Adrenal gland (tissue), 9 donors: ENCODE measurements at regions not wholly inside any gene's neighbourhood (a gene's known extent, or its start where the extent isn't known, plus 50 kb on each side); places are given as distances from the start of the nearest gene placed in this dataset.
A peak's percentile ranks its signal among the peaks of the same experiment; 100 is the strongest.

ENCODE experiments used
- DNase-seq, 7 donors: peaks; one replicate each; pipeline ENCODE4 v3.0.0-alpha.2; 2019 to 2020
- H3K27ac ChIP-seq, 5 donors: fragments of 200-600 bp; sonication (generic) in 4 of 5; 1 replicate in 3 of 5; 2 replicates in 2 of 5; pipeline versions ENCODE4 v1.5.1 to v1.8.0; 2016 to 2020; ENCODE audit warnings: mild to moderate bottlenecking in 1 of 5
- H3K27me3 ChIP-seq: fragments of 200-600 bp; 2 replicates; pipeline ENCODE4 v1.8.0; 2021
- H3K36me3 ChIP-seq, 2 donors: fragments of 200-600 bp; replicated peaks in 1 of 2; 1 replicate in 1 of 2; 2 replicates in 1 of 2; pipeline versions ENCODE4 v1.5.1 to v1.8.0; 2018 to 2022
- H3K4me1 ChIP-seq, 2 donors: fragments of 200-600 bp; replicated peaks in 1 of 2; 1 replicate in 1 of 2; 2 replicates in 1 of 2; pipeline versions ENCODE4 v1.5.1 to v1.8.0; 2018 to 2021
- H3K4me3 ChIP-seq, 4 donors: fragments of 200-600 bp; sonication (generic) in 3 of 4; one replicate each; pipeline ENCODE4 v1.5.1; 2016 to 2018
- H3K9me3 ChIP-seq, 3 donors: fragments of 200-600 bp; sonication (generic) in 1 of 3; replicated peaks in 1 of 3; 1 replicate in 2 of 3; 2 replicates in 1 of 3; pipeline versions ENCODE4 v1.5.1 to v1.8.0; 2016 to 2021
- POLR2A ChIP-seq, 2 donors: fragments of 450-650 bp; IDR thresholded peaks; one replicate each; pipeline ENCODE4 v1.6.1; 2017; ENCODE audit warnings: antibody characterized with exemption in 2 of 2, mild to moderate bottlenecking in 2 of 2, moderate library complexity in 1 of 2
- WGBS, 4 donors: extraction: QIAGEN DNeasy Blood & Tissue Kit in 2 of 4; methylation state at CpG; one replicate each; pipeline versions ENCODE4 v1.1.5 to v1.1.7; 2013 to 2017; 5-methylcytosine and 5-hydroxymethylcytosine counted together
- intact Hi-C, 2 donors: fragments of 100-400 bp; cut with DNase I; formaldehyde crosslinking; loops; one replicate each; pipeline versions ENCODE4 v1.14.1 to v1.15.0; 2022 to 2023
- TF ChIP-seq, protein P1 (sequence below), 6 experiments: fragments of 450-650 bp in 4 of 6; fragments of 200-600 bp in 2 of 6; sonication (generic) in 1 of 6; IDR thresholded peaks; 1 replicate in 5 of 6; 2 replicates in 1 of 6; pipeline versions ENCODE4 v1.5.1 to v1.8.0; 2016 to 2021; ENCODE audit warnings: antibody characterized with exemption in 6 of 6, mild to moderate bottlenecking in 2 of 6, moderate library complexity in 1 of 6
- donor health status: healthy with polysubstance abuse.
- donor health status: Bipolar disorder and iron deficiency.
- donor health status: DM: yes; HTN: yes; CAD: no.
- donor health status: DM: no; HTN: no; CAD: no.
- donor health status: DM: no; HTN: no; CAD: no.

DNA sequence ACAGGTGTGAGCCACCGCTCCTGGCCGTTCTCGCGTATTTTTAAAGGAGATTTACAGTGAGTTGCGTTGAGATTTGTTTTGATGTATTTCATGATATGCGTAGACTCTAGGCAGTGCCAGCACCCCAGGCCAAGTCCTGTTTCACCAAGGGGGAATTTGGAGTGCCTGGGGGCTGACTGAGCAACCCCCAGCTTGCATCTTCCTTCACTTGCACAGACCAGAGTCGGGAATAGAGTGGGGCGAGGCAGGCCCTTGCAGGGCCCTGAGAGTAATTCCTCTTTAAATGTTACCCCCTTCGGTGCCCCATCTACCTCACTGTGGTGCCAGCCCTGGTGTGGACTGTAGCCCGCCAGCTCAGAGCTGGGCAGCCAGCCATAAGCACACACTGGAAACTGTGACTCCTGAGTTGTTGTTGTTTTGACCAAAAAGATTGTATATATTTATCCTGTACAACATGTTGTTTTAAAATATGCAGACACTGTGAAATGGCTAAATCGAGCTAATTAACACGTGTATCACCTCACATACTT is 269.5 kb downstream of the NPHP4 start:
- no peaks in the 10 kb centered on the region for H3K9me3 ChIP-seq
- no peaks in the 10 kb centered on the region for H3K36me3 ChIP-seq
- no peak overlapping the region for H3K27ac ChIP-seq
- DNase-seq: no peak
- H3K4me3 ChIP-seq: no peak overlapping the region
- TF ChIP-seq, protein P1, sequence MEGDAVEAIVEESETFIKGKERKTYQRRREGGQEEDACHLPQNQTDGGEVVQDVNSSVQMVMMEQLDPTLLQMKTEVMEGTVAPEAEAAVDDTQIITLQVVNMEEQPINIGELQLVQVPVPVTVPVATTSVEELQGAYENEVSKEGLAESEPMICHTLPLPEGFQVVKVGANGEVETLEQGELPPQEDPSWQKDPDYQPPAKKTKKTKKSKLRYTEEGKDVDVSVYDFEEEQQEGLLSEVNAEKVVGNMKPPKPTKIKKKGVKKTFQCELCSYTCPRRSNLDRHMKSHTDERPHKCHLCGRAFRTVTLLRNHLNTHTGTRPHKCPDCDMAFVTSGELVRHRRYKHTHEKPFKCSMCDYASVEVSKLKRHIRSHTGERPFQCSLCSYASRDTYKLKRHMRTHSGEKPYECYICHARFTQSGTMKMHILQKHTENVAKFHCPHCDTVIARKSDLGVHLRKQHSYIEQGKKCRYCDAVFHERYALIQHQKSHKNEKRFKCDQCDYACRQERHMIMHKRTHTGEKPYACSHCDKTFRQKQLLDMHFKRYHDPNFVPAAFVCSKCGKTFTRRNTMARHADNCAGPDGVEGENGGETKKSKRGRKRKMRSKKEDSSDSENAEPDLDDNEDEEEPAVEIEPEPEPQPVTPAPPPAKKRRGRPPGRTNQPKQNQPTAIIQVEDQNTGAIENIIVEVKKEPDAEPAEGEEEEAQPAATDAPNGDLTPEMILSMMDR (IDR thresholded peaks at IDR 0.05): no peak
- no peak for TF ChIP-seq POLR2A (IDR thresholded peaks at IDR 0.05)
- 79 to 89% (median 87%) methylated on average over 12 of the region's 12 CpGs for WGBS, 4 donors
- H3K4me1 ChIP-seq: no peaks in the 10 kb centered on the region
- H3K27me3 ChIP-seq: no peaks in the 10 kb centered on the region
- intact Hi-C loops: no loop called here

DNA sequence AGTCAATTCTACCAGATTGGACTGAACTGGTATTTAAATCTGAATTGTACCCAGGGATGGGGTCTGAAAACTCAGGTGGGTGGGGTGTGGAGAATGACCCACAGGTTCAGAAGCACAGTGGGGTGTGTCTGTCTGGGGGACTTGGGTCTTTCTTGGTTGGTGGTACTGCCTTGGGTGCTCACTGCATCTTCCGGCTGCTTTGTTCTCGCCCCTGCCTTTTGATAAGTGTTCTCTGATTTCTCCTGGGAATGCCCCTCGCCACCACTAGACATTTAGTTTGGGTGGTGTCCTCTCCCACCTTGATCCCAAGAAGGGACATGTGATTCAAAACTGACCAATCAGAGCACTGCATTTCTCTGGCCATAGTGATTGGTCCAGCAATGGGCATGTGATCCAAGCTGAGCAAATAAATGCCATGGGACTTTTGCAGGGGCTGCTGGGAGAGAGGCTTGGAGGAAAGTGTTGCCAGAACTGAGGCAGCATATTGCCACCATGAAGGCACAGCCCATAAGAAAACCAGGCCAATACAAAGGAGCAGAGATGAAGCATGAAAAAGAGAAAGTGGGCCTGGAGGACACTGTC is 270.5 kb downstream of the NPHP4 start:
- 72 to 96% (median 86%) methylated on average over 3 of the region's 3 CpGs for WGBS, 4 donors
- Histone ChIP-seq H3K4me1 (no peaks in the 10 kb centered on the region), H3K4me3 (no peak overlapping the region), H3K27ac (no peak overlapping the region), H3K27me3 (no peaks in the 10 kb centered on the region), H3K9me3 (no peaks in the 10 kb centered on the region), H3K36me3 (no peaks in the 10 kb centered on the region)
- intact Hi-C loops: no loop called here
- no peak for DNase-seq
- no peak for TF ChIP-seq POLR2A (IDR thresholded peaks at IDR 0.05)
- TF ChIP-seq, protein P1 (IDR thresholded peaks at IDR 0.05): no peak

DNA sequence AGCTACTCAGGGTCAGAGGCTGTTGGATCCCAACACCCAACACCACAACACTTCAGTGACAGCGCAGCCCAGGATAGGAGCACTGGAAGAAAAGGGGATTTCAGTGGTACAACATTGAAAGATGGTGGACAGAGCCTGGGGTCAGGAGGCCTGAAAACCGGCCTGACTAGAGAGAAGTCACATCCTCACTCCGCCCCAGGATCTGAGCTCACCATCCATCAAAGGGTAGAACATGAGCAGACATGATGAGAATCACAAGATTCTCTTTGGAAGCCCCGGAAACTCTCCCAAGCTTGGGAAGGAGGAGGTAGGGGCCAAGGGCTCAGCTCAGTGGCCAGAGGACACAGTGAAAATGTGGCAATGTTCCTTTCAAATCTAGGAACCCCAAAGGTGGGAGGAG is 271.3 kb downstream of the NPHP4 start:
- Histone ChIP-seq H3K36me3 (no peaks in the 10 kb centered on the region), H3K9me3 (no peaks in the 10 kb centered on the region), H3K27ac (no peak overlapping the region), H3K27me3 (no peaks in the 10 kb centered on the region), H3K4me1 (no peaks in the 10 kb centered on the region), H3K4me3 (no peak overlapping the region)
- WGBS, 4 donors: 73 to 86% (median 83%) methylated on average over 4 of the region's 4 CpGs
- intact Hi-C loops: no loop called here
- TF ChIP-seq, protein P1 (IDR thresholded peaks at IDR 0.05): no peak
- DNase-seq: no peak

DNA sequence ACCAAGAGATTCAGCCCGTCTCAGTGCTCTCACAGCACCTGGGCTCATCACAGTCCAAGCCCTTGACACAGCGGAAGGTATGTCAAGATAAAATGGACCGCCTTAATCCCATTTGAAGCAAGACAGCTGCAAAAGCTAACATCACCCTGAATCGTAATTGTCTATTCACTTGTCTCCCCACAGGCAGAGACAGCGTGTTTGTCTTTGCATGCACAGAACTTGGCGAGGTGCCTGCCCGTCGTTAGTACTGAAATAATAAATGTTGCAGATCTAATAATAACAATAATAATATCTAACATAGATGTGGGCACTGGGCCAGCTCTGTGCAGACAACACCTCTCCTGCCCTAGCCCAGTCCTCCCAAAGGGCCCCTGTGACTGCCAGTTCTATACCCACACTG is 271.7 kb downstream of the NPHP4 start:
- Histone ChIP-seq H3K9me3 (no peaks in the 10 kb centered on the region), H3K27me3 (peaks cover 2% of the 10 kb centered on the region), H3K27ac (no peak overlapping the region), H3K4me1 (no peaks in the 10 kb centered on the region), H3K4me3 (no peak overlapping the region), H3K36me3 (no peaks in the 10 kb centered on the region)
- DNase-seq: peak in 1 of 7 donors; percentile 81
- 45 to 68% (median 61%) methylated on average over 7 to 8 of the region's 8 CpGs for WGBS, 4 donors
- TF ChIP-seq, protein P1 (IDR thresholded peaks at IDR 0.05): no peak
- no peak for TF ChIP-seq POLR2A (IDR thresholded peaks at IDR 0.05)
- intact Hi-C loops: no loop called here
